HG03521 (cell line): ENCODE measurements at regions not wholly inside any gene's neighbourhood (a gene's known extent, or its start where the extent isn't known, plus 50 kb on each side); places are given as distances from the start of the nearest gene placed in this dataset.

Experiments used
- ATAC-seq: cut with Tn5 transposase; IDR thresholded peaks from one replicate; pipeline ENCODE4 v1.9.1; 2021; ENCODE audit warnings: mild to moderate bottlenecking, moderate library complexity; ENCODE audit not compliant: unreplicated experiment

DNA sequence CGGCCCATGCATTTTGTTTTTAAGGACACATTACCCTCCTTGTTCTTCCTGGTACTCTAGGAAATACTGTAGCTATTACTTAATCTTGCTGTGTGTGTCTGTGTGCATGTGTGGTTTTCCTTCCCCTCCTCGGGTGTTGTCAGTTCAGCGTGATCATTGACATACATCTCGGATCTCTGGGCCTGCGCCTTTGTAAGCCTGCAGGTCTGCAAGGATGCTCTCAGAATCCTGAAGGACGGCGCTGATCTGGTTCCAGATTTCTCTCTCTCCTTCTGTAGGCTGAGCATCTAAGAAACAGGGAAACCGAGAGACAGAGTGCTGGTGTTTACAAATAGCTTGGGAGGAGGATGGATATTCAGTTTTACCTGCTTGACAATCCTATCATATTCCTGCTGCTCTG, 100.2 kb downstream of the CYRIA start:
- no peak for ATAC-seq

DNA sequence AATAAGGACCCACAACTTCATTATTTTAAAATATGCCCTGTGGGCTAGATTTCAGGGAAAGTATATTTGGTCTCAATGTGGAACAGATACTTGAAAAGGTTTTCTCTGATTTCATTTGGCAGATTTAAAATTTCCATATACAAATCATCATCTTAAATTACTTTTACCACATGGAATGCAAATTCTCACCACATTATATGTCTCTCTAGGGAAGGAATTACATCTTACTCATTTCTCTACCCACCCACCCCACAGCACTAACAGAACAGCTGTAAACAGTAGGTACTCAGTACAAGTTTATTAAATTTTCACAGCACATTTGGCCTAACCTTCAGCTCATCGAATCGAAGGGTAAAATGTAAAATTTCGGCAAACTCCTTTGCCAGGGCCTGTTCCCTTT, 104.0 kb downstream of the CYRIA start:
- ATAC-seq: no peak

DNA sequence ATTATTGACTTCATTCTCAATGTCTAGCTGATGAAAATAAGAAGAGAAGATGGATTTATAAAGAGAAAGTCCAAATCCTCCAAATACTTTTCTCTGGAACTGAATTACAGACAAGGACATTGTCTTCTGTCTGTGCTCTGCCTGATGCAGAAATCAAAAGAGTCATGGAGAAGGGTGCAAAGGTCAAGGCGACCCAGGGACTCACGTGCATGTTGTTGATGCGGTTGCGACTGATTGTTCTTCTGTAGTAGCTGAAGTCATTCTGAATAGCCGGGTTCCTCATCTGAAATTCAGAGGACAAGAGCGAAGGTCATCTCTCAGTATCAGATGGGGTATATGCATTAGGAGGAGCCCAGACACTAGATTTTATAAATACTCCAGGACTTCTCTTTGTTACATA, 104.4 kb downstream of the CYRIA start:
- no peak for ATAC-seq

DNA sequence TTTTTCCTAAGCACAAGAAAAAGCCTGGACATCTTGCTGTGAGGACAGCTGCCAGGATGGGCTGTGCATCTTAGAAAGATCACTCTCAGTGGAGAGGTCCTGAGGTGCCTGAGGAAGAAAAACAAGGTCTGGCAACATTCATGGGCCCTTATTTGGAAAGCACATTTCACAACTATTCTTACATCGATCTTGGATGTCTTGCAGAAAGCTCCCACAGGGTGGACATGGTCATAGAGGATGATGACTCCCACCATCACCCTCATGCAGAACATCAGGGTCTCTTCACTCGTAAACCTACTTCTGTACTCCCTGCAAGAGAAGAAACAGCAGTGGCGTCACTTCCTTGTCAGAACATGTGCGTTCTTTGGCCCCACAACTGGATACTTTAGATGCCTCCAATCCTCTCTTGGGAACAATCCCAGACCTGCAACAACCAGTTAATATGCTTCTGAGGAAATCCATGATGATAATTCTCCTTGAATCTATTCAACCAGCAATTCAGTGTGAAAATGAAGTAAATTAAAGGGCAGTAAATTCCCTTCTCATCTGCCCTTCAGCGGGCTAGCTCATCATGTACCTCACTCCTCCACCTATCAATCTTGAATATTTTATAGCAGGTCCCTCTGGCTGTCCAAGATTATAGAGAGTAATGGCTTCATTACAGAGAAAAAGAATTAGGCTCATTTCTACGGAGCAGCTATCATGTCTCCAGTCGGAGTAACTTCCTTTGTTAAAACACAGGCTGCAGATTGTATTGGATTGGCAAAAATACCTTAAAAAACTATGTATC, 106.2 kb downstream of the CYRIA start:
- ATAC-seq: no peak

DNA sequence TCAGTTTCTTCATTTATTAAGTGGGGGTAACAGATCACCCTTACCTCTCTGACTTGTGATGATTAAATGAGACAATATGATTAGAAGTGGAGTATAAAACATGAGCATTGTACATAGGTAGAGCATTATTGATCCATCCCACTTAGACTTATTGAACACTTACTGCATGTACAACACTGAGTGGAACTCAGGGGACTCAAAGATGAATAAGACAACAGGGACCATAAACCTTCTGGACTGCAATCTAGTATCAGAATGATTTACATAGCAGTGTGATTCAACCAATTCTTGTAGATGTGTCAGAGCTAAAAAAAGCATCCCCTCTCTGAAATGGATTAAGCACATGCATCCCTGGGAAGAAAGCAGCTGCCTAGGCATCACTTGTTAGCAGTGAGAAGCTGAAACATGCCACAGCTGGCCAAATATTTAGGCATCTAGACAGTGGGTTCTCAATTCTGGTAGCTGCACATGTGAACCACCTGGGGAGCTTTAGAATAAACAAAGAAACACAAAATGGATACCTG, 111.5 kb downstream of the CYRIA start:
- no peak for ATAC-seq

DNA sequence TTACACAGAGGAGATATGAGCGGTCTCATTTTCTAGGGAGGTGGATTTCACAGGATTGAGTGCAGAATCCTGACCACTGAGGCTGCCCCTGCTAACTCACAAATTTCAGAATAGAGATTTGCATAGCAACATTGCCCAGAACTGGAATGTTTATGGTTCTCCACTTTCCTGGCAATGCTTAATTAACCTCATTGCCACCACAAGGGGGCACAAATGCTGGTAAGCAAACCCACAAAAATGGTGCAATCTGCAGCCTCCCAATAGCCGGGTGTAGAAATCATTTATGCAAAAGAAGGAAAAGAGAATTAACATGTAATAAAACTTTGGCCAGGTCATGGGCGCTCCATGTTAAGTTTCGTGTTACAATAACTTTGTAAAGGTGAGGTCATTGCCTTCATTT, 112.4 kb downstream of the CYRIA start:
- no peak for ATAC-seq

DNA sequence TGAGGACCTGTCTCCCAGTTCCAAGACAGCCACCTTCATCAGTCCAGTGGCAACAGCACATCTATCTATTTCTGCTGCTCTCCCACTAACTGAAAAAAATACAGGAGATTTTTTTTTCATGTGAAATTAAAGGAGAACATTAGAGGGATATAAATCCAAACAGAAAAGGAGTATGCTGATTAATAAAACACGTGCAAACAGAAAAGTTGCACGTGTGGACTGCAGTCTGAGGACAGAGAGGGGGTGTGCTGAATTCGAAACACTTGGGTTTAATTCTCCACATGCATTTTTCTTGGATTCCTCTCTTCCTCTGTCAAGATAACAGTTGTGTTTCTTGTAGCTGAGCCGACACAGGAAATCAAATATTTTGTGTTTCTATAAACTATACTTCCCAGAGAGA, 113.4 kb downstream of the CYRIA start:
- ATAC-seq: no peak

DNA sequence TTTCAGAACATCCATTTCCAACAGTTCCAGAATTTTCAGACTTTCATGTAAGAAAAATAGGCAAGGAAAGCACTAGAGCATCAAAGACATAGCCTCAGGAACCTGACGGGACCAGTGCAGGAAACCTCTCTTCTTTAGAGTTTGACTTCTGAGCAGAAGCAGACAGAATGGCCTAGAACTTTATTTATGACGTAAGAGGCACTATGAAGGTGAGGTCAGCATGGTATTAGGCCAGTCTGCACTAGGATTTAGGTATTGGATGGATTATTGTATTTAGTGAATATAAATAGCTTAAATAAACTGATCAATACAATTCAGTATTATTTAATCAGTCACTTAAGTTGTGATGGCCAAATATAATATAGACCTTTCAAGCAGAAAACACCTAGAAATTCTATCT, 117.6 kb downstream of the CYRIA start:
- ATAC-seq: no peak

DNA sequence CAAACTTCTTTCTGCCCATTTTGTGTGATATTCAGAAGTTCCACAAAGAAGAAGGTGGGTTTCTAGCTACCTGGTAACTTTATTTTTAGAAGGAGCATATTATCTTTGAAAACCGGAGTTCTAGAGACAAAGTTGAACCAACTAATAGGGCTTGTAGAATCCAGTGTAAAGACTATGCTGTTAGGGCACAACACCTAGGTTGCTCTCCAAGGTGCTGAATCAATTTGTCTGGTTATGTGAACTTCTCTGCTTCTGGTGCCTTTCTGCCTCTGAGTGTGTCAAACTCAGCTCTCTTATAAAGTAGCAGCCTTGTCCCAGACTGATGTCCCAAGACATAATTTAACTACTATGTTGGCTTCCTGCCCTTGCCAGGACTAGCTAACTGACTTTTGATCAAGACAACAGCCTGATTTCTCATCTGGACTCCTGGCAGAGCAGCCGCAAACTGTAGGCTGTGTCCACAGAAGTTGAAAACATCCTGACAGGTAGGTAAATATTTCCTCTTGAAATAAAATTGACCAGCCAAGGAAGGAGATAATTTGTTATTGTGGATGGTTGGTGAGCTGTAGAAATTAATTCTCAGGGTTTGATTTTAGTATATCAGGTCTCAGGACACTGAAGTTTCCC, 119.4 kb downstream of the CYRIA start:
- no peak for ATAC-seq

DNA sequence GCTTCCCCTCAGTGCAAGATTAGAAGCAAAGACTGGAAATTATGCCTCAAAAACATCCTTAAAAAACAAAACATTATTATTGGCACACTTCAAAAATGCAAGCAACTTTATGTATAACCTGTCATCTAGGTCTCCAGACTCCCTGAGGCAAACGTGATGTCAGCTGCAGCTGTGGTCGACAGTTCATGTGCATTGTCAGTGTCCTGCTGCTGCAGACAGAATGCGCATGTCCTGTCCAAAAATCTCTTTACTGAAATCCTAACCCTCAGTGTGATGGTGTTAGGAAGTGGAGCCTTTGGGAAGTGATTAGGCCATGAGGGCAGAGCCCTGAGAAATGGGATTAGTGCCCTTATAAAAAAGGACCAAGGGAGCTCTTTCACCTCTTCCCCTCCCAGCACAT, 126.9 kb downstream of the CYRIA start:
- no peak for ATAC-seq

DNA sequence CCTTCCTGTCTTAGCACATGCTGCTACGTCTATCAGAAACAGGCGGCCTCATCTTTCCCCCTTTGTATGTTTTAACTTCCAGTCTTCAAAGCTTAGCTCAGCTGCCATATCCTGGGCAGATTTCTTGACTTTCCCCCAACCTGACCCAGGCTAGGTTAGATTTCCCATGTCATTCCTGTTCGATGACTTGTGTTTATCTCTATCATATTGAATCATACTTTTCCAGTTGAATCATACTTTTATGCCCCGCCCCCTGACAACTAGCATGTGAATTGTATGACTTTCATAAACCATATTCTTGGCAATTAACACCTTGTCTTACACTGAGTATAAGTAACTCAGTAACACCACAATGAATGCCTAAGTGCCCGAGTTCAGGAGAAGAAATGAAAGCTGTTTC, 128.3 kb downstream of the CYRIA start:
- ATAC-seq: no peak

DNA sequence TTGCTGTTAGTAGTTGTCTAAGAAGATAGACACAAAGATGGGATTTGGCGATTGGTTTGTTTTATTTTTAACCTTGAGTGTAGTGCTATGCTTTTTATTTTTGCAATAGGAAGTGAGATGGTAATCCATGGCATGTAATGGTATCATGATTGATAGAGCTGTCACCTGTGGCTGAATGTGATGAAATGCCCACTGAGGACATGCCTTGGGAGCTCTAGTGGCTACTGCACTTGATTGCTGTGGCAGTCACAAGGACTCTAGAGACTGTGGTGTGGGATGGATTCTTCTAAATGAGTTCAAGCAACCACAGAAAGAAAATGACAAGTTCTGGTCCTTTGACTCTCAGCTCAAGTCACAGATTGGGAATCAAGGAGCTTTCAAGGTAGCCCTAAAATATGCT, 139.4 kb downstream of the CYRIA start:
- no peak for ATAC-seq

DNA sequence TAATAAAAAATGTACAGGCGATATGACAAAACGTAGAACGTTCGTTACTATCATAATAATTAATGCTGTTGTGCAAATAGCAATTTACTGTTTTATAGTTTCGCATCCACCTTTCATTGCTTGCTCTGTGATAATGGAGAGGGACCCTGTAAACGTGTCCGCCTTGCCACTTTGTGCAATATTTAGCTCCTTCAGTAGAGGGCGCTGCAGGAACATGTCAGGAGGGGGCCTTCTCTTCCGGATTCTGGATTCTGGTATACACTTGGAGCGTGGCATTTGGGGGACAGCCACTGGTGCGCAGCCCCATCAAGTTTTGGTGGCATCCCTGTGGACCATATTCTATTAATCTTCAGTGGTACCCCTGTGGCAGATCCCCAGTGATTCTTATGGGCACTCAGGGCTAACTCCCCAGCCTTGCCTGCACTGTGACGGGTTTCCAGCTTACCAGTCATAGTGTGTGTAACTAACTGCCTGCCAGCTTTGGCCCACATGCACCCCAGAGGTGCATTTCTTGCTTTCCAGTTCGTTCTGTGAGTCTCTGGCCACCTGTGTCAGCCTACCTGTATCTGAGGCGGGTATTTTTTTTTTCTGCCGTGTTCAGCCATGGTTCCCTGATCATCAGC, 140.3 kb downstream of the CYRIA start:
- no peak for ATAC-seq

DNA sequence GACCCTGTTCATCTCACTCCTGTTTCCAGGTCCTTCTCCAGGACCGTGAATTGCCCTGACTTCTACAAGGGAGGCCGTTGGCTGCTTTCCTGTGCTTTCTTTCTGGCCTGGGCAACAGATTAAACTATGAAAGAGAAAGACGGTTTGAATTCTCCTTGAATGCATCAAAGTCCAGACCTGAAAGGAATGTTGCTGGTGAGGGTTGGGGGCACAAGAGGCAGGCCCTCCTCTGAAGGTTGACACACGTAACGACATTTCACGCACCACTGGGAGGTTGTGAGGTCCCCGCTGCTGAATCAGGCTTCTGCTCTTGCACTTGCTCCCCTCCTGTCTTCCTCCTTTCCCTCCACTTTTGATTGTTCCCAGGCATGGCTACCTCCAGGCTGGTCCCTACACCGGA, 141.9 kb downstream of the CYRIA start:
- no peak for ATAC-seq

DNA sequence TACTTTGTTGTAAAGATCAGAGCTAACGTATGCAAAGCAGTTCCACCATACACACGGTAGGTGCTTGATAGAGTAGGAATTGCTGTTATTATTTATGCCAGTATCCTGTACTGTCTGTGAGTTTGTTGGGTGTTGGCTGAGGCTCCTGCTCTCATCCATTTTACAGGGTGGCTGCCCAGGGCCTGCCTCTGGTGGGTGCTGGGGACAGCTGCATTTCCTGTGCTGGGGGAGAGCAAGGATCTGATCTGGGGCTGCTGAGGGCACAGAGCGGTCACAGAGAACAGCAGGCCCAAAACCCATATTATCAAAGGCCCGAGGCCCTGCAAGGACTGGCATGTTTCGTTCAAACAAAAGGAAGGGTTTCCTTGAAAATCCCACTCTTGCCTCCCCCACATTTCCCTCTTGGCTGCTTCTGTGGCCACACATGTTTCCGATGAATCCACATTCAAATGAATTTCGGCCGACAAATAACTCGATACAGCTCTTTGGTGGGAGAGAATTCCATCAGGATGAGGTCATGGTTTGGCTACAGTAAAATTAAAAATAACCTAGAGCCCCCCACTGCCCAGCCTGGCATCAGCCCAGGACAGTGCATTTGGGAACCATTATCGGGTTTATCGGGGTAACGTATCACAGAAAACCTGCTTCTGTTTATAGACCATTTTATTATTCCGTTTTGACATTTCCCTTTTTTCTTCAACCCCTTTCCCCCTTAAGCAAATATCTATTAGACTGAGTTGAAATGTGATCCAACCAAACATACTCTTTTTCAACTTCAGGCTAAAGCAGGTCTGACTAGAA, 143.4 kb downstream of the CYRIA start:
- ATAC-seq: no peak

DNA sequence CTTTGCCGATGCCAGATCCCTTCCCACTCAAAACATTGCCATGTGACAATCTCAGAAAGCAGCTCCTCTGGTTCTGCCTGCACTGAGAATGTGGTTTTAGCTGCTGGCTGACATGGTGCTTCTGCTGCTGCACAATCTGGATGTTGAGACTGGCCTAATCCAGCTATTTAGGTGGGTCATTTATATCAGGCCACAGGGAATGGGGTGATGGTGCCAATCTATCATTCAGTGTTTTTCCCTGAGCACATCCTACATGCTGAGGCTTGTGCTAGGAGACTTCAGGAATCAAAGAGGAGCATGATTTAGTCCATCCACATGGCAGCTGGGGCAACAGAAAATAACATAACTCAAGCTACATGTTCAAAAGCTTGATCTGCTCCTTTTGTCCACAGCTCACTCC, 144.7 kb downstream of the CYRIA start:
- no peak for ATAC-seq

DNA sequence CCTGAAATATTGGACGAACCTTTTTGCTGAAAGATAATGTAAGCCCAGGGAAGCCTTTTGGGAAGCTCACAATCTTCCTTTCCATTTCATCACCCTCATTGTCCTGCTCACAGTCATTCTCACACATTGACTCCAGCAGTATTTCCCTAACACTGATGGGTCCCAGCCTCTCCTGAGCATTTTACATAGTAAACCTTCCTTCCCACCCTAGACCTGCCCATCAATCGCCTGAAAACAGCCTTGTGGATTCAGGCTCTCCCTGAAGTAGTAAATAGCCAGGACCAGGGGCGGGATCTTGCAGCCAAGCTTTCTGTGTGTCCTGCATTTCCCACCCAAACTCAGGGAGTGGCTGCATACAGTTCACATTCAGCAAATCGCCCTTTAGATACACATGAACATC, 149.9 kb downstream of the CYRIA start:
- ATAC-seq: no peak

DNA sequence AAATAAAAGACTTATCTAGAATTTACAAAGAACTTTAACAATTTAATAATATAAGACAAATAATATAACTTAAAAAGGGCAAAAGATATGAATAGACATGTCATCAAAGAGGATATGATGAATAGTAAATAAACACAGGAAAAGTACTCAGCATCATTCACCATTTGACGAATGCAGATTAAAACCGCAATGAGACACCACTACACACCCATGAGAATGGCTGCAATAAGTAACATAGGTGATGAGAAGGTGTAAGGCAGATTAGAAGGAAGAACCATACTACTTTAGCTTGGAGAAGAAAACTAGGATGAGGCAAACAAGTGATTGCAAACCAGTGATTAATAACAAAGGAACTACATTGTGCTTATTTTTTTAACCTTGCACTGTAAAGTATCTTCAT, 152.0 kb downstream of the CYRIA start:
- no peak for ATAC-seq

DNA sequence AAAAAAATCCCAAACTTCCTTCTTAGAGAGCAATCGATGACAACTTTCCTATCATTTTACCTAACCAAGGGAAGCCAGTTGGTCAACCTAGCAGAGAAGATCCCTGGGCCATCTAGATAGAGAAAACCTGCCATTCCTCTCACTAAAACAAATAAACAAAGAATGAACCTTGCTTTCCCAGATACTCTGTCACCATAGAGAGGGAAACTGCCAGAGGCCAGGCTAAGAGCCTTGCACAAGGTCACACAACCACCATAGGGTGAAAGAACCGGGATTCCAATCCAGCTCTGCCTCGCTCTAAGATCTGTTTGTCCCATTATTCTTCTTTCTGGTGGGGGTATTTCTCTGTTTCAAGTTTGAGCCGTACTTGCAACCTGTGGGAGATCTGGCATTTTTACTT, 154.6 kb downstream of the CYRIA start:
- no peak for ATAC-seq

DNA sequence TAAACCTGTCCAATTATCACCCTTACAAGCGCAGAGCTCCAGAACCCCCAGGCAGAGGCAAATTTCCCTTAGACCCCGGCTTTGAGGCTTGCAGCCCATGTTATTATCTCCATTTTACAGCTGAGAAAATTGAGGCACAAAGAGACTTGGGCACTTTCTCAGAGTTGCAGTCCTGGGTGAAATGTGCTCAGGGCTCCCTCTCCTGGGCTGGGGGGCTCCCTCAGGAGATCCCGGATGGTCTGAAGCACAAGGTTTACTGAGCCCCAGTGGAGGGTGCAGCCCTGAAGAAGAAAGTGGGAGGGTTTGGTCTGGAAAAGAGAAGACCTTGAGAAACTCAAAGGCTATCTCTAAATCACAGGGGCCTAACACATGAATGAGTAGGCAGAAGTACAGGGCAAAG, 156.6 kb downstream of the CYRIA start:
- no peak for ATAC-seq

DNA sequence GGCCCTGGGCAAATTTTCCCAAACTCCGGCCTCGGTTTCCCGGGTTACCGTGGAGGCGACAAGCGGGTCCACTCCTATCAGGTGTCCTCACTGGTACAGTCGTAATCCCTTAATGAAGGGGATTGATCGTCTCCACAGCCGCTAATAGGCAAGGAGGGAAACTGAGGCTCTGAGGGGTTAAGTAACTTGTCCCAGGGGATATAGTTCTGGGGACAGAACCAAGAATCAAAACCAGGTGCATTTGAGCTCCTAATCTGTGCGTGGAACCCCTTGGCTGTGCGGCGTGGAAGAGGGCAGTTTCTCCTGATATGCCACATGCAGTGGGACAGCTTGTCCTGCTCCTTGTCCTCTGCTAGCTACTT, 157.2 kb downstream of the CYRIA start:
- no peak for ATAC-seq
